Suprapubic skin (tissue), 3 donors: ENCODE measurements at regions not wholly inside any gene's neighbourhood (a gene's known extent, or its start where the extent isn't known, plus 50 kb on each side); places are given as distances from the start of the nearest gene placed in this dataset.

Experiments
- CTCF ChIP-seq, 2 donors: fragments of 200-600 bp in 1 of 2; fragments of 450-650 bp in 1 of 2; sonication (generic) in 1 of 2; IDR thresholded peaks; one replicate each; pipeline ENCODE4 v1.5.1; 2016 to 2019; ENCODE audit warnings: antibody characterized with exemption in 2 of 2, mild to moderate bottlenecking in 1 of 2, moderate library complexity in 1 of 2
- POLR2A ChIP-seq, 2 donors: fragments of 450-650 bp; IDR thresholded peaks; one replicate each; pipeline ENCODE4 v1.6.1; 2017; ENCODE audit warnings: antibody characterized with exemption in 2 of 2, mild to moderate bottlenecking in 2 of 2, moderate library complexity in 2 of 2

- TF ChIP-seq CTCF (IDR thresholded peaks at IDR 0.05) (no peak), POLR2A (IDR thresholded peaks at IDR 0.05) (no peak)
These were observed 74.0 kb upstream of the PELI1 start for GRCh38 chr2:64218137-64218802.
